HG03103 (cell line): ENCODE measurements at regions not wholly inside any gene's neighbourhood (a gene's known extent, or its start where the extent isn't known, plus 50 kb on each side); places are given as distances from the start of the nearest gene placed in this dataset.
"Not testable (repeated sequence)": the region's sequence is repeated elsewhere in the genome, so short reads cannot be mapped to it uniquely, and the experiment has no call there.

Source experiments
- ATAC-seq: cut with Tn5 transposase; IDR thresholded peaks from one replicate; pipeline ENCODE4 v1.9.1; 2021; ENCODE audit warnings: low read depth; ENCODE audit not compliant: unreplicated experiment

DNA sequence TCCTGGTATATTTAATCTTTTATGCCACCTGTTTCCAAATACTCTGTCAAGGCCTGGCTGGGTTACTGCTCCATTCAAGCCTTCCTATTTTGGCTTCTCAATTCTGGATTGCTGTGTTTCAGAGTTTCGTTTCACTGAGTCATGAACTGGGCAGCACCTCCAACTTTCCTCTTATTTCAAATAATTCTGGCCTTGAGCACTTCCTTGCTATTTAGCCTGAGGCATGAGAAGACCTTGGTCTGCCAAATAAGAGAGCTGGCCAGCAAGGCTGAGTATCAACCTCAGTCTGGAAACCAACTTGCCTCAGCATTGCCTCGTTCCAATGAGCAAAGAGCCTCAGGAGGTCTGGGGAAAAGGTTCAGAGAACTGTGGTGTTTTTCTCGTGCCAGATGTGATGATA lies 66.6 kb downstream of the TNFAIP3 start:
- no peak for ATAC-seq

DNA sequence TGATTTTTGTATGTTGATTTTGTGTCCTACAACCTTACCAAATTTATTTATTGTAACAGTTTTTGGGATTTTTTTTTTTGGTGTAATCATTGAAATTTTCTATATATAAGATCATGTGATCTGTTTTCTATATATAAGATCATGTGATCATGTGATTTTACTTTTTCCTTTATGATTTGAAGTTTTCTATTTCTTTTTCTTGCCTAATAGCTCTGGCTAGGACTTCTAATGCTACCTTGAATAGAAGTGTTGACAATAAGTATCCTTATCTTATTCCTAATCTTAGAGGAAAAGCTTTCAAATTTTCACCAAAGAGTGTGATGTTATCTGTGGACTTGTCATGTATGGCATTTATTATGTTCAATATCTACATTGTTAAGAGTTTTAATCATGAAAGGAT lies 69.7 kb downstream of the TNFAIP3 start:
- ATAC-seq: no peak

DNA sequence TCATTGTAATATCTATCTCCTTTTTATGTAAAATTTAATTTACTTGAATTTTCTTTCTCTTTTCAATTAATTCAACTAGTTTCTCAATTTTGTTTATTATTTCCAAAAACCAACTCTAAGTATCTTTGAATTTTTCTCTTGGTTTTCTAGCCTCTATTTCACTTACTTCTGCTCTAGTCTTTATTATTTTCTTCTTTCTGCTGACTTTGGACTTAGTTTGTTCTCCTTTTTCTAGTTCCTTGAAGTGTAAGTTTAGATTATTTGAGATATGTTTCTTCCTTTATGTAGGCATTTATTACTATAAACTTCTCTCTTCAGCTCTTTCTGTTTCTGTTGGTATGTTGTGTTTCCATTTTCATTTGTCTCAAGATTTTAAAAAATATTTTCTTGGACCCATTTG lies 70.8 kb downstream of the TNFAIP3 start:
- no peak for ATAC-seq

DNA sequence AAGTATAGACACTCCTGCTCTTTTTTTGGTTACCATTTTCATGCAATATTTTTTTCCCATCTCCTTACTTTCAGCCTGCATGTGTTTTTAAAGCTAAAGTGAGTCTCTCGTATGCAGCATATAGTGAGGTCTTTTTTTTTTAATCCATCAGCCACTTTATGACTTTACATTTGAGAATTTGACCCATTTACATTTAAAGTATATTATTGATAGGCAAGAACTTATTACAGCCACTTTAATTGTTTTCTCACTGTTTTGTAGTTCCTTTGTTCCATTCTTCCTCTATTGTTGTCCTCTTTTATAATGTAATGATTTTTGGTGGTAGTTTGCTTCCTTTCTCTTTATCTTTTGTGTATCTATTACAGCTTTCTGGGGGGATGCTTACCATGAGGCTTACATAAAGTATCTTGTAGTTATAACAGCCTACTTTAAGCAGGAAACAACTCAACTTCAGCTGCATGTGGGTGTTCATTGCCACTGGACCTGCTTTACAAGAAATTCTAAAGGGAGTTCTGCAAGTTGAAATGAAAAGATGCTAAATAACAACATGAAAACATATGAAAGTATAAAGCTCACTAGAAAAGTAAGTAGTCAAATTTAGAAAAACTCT lies 71.8 kb downstream of the TNFAIP3 start:
- no peak for ATAC-seq

DNA sequence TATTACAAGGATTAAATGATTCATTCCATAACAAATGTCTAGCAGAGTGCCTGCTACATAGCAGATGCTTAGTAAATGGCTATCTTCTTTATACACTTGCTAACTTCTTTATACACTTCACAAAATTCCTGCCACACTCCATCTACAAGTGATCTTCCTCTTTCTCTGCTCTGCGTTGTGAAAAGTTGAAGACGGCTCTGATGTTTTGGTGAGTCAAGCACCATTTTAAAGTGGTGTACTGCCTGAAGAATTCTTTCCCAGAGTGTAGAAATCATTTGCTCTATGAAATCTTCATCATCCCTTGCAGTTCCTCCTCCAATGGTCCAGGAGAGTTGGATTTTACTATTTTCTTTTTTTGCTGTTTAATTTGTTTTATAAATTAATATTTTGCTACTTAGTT lies 74.9 kb downstream of the TNFAIP3 start:
- no peak for ATAC-seq

DNA sequence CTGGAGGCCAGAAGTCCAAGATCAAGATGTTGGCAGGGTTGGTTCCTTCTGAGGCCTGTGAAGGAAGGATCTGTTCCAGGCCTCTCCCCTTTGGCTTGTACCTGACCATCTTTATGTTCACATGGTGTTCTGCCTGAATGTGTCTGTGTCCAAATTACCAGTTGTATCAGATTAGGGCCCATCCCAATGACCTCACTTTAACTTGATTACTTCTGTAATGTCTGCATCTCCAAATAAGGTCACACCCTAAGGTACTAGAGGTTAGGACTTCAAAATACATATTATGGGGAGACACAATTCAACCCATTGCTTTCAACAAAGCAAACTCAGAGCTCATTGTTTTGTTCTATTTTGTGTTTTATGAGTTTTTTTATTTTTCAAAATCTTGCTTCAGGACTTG lies 75.7 kb downstream of the TNFAIP3 start:
- ATAC-seq: no peak

DNA sequence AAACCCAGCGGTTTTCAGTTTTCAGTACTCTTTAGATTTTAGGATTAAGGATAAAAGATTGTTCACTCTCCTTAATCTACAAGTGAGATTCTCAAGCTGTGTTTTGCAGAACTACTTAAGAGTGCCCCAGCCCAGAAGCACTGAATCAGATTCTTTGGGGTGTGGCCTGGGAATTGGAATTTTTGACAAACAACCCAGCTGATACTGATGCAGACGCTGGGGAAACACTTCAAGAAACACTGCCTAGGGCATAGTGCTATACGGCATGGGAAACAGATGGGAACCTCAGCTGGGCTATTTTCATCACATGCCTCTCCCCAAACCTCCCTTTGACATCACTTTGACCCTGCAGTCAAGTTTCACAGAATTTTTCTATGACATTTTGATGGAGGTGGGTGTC lies 77.3 kb downstream of the TNFAIP3 start:
- not testable (repeated sequence) for ATAC-seq

DNA sequence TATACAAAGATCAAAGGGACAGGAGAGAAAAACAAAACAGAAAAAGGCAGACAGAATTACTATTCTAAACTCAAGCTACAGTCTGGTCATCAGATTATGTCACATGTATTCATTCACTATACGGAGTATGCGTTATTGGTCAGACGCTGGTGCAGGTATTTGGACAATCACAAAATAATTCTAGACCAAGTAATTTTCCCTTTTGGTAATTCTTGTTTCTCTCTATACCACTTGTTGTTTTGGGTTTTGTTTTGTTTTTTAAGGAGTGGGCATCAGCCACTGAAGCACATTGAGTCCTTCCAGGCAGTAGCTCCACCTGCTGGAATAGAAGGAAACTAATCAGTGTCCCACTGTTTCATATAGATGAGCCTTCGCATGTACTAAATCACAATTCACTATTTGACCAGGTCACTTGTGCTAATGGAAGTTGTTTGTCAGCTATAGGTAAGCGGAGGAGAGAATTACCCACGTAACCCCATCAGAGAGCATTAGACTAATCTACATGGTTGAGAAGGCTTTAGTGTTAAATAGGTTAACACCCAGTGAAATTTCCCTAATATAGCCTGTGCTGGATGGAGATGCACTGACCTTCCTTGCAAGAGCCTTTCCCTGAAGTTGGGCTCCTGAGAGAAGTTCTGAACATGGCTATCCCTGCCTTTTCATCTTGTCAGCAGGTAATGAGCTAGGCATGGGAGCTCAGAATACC lies 77.9 kb downstream of the TNFAIP3 start:
- no peak for ATAC-seq

DNA sequence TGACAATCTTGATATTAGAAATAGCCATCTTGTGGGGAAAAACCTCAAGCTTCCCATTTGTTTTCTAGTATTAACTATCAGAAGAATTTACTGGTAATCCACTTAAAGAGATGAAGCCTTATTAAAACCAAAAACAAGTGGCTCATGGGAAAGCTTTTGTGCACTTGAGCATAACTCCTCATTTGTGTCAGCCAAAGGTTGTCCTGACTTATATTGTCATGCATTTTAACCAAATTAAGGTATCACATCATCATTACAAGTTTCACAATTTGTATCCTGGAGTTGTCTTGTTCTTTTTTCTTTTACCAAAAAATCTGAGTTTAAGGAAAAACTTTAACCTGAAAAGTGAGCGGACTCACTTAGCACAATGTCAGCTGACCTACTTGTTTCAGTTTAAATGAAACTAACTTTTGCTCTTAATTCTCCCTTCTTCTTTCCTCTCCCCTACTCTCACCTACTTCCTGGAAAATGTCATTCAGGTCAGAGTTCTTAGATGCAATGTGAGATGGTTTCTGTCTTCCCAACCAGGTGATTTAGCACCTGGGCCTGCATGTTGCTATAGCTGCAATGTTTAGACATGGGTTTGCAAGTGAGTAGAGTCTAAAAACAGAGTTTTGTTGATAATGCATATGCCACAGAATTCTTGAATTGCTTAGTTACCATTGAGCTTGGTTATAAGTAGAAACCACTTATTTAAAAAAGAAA lies 82.8 kb downstream of the TNFAIP3 start:
- no peak for ATAC-seq

DNA sequence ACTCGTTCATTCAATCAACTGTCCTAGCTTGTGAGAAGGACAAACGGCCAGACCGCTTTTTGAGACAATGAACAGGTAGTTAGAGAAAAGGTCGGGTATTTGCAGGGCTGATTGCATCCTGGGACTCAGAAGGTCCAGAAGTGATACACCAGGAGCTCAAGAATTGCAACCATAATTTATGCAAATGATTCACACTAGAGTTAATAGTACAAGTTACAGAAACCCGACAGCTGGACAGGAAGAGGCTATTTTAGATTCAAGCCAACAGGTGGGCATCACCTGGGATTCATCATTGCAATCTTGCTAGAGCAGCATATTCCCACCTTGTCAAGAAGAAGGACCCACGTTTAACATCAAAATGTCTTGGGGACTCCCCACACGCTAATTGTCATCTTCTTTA lies 83.5 kb downstream of the TNFAIP3 start:
- ATAC-seq: no peak

DNA sequence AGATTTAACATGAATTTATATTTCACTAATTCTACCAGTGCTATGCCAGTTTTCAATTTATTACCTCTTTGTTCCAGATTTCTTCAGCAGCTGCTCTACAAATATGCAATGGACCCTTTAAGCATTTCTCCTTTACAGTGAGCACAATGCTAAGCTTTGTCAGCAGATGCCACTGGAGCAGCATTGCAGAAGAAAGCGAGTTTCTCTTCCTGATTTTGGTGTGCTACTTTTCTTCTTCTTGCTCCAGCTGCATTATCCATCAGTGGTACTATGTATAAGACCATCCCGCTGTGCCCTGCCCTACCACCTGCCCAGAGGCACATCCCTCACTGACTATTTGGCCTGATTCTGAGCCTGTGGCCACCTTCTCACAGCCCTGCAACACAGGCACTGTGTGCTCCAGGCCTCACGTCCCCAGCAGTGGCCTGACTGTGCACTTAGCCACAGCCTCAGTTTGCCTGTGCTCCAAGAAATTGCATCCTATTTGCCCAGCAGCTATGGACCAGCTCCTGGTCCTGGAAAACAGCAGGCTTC lies 84.1 kb downstream of the TNFAIP3 start:
- ATAC-seq: peak; percentile 56

DNA sequence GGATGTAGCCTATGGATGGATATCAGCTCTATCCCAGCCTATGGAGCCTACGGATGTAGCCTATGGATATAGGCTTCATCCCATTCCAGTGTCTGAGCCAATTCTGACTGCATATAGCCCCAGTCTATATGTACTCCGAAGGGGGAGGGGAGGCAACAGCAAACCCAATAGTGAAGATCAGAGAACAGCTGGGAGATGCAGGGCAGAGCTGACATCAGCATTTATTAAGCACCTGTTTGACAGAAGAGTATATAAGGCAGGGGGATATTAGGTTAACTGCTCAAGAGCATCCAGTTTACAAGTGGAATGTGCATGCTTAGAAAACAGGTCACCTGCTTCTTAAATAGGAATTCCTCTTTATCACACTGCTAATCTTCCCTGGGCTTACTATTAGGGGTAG lies 85.2 kb downstream of the TNFAIP3 start:
- ATAC-seq: no peak

DNA sequence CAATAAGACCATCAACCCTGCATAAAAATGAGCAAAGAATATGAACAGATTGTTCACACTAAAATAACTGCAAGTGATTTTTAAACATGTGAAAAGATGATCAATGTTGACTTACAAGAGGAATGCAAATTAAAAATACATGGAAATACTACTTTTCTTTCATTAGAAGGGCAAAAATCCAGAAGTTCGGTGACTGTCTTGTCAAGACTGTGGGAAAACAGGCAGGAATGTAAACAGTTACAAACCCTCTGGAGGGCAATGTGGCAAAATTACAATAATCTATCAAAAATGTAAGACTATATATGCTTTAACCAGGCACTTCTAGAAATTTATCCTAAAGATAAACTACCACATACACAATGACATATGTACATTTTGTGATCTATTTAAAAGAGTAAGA lies 86.7 kb downstream of the TNFAIP3 start:
- no peak for ATAC-seq

DNA sequence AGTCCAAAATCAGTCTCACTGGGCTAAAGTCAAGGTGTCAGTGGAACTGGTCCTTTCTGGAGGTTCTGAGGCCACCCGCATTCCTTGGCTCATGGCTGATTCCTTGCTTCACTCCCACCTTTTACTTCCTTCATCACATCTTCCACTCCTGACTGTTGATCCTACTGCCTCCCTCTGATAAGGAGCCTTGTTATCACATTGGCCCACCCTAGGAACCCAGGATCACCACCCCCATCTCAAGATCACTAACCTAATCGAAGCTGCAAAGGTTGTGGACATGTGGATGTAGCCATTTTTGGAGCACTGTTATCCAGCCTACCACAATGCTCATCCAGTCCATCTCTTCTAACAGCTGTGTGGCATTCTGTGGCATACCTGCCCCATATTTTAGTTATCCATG lies 87.2 kb downstream of the TNFAIP3 start:
- ATAC-seq: no peak

DNA sequence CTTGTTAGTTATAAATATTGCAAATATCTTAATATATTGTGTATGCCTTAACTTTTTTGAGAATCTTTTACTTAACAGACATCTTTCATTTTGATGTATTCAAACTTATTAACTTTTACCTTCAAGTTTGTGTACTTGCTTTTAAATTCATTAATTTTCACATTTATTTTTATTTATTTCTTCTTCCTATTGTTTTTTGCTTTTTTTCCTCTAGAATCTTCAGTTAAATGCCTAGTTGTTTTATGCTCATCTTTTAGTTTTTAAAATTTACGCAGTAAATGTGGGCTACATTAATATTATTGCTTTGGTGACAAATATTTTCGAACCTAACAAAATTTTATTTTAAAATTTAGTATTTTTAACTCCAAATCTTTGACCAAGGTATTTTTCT lies 89.0 kb downstream of the TNFAIP3 start:
- no peak for ATAC-seq

DNA sequence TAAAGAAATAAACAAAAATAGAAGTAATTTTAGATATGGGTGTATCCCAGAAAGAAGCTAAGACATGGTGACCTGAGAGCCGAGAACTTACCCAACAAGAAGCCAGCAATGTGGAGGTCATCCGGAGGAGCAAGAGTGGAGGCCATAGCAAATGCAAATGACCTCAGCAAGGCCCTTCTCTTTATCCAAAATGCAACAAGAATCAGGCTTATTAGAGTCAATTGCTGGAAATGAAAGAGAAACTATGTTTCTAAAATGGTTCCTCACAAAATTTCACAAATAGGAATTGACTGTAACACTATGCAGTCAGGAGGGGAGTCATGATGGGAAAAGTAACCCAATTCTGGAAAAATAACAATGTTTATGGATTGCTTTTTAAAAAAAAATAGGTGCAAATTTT lies 90.4 kb downstream of the TNFAIP3 start:
- ATAC-seq: no peak

DNA sequence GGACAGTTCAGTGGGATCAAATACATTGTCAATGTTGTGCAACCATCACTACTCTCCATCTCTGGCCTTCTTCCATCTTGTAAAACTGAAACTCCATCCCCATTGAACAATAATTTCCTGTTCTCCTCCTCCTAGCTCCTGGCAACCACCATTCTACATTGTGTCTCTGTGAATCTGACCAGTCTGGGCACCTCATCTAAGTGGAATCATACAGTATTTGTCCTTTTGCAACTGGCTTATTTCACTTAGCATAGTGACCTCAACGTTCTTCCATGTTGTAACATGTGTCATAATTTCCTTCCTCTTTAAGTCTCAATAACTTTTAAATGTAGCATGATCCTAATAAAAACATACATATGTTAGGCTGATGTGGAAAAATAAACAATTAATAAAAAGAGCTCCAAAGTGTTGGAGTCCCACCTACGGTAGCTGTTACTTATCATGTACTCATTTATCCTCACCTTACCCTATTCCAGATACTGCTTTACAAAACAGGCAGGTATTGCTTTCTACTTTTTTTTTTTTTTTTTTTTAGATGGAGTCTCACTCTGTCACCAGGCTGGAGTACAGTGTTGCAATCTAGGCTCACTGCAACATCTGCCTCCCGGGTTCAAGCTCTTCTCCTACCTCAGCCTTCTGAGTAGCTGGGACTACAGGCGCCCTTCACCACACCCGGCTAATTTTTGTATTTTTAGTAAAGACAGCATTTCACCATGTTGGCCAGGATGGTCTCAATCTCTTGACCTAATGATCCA lies 91.9 kb downstream of the TNFAIP3 start:
- no peak for ATAC-seq

DNA sequence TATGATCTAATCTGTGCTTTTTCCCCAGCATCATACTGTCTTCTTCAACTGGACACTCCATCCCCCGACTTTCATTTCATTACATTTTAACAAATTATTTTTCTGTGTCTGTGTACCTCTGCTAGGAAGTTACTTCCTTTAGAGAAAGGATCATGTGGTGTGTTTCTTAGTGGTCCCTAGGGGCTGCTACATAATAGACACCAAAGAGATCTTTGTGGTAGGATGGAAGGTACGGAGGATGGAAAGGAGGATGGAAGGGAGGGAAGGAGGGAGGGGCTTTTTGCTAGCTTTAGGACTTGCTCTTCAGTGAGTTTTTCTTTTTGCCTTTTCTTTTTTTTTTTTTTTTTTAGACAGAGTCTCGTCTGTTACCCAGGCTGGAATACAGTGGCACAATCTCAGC lies 95.7 kb downstream of the TNFAIP3 start:
- ATAC-seq: no peak

DNA sequence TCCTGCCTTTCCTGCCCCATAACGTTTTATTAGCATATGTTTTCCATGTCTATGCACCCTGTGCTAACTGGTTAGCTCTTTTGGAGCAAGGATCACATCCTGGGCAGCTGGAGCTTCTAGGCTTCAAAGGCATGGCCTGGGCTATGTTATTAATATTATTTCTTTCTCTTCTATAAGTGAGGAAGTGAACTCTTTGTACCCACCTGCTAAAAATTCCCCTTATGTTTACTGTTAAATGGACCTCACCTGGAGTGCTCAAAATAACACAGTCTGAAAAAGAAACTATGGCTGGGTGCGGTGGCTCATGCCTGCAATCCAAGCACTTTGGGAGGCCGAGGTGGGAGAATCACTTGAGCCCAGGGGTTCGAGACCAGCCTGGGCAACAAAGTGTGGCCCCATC lies 97.8 kb downstream of the TNFAIP3 start:
- no peak for ATAC-seq

DNA sequence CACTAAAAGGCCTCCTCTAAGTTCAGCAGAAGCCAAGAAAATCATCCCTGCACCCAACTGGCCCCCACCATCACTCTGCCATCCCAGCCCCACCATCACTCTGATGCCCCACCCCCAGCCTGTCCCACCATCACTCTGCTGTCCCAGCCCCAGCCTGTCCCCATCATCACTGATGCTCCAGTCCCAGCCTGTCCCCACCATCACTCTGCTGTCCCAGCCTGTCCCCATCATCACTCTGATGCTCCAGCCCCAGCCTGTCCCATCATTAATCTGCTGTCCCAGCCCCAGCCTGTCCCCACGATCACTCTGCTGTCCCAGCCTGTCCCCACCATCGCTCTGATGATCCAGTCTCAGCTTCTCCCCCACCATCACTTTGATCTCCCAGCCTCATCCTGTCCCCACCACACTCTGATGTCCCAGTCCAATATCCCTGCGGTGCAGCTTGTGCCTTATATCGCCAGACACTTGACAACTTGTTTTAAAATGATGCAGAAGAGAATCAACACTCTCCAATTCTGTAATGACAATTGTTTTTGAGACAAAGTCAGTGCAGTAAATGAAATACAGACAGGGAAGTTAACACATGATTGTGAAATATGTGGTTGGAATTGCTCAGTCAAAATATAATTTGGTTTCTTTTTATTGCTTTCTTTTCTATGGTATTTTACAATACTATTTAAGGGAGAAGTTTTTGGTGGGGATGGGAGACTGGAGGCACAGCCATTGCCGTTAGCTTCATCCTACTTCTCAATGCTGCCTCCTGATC lies 100.8 kb downstream of the TNFAIP3 start:
- no peak for ATAC-seq
